ENCODE measurements at regions not wholly inside any gene's neighbourhood (a gene's known extent, or its start where the extent isn't known, plus 50 kb on each side); places are given as distances from the start of the nearest gene placed in this dataset.

DNA sequence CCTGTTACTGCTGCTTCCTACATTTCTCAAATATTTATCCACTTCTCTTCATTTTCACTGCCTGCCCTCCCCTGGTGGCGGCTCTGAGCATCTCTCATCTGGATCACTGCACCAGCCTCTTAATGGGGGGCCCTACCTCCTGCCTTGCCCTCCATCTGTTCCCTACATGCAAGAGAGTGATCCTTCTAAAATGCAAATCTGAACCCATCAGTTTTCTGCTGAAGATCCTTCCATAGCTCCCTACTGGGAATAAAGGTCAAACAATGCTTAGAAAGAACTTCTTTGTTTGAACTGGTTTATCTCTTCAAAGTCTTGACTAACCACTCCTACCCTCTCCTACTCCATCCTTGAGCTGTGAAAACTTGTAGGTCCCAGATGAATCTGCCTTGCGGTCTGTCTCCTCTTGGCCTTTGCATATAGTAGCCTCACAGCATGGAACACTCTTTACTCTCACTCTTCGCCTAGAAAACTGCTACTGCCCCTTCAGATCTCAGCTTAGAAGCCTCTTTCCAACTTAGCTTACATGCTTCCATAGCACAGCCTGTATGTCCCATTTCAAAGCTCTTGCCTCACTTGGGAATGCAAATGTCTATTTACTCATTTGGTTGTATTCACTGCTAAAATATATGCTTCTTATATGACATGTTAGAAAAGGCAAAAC, 119.3 kb downstream of the QRSL1 start:
- H3K27me3 ChIP-seq (ENCODE audit: control insufficient read depth in 4 of 4, insufficient read depth in 4 of 4, low read length in 3 of 4): no peaks in the 10 kb centered on the region
- no peaks in the 10 kb centered on the region for H3K36me3 ChIP-seq (ENCODE audit: control insufficient read depth in 4 of 4, insufficient read depth in 3 of 4, low read depth in 1 of 4, low read length in 3 of 4)
- TF ChIP-seq RXRA (IDR thresholded peaks at IDR 0.05) (no peak), FOXA1 (IDR thresholded peaks at IDR 0.05) (no peak)
- TF ChIP-seq, protein P1, sequence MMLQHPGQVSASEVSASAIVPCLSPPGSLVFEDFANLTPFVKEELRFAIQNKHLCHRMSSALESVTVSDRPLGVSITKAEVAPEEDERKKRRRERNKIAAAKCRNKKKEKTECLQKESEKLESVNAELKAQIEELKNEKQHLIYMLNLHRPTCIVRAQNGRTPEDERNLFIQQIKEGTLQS (IDR thresholded peaks at IDR 0.05): no peak
- TF ChIP-seq, protein P2, sequence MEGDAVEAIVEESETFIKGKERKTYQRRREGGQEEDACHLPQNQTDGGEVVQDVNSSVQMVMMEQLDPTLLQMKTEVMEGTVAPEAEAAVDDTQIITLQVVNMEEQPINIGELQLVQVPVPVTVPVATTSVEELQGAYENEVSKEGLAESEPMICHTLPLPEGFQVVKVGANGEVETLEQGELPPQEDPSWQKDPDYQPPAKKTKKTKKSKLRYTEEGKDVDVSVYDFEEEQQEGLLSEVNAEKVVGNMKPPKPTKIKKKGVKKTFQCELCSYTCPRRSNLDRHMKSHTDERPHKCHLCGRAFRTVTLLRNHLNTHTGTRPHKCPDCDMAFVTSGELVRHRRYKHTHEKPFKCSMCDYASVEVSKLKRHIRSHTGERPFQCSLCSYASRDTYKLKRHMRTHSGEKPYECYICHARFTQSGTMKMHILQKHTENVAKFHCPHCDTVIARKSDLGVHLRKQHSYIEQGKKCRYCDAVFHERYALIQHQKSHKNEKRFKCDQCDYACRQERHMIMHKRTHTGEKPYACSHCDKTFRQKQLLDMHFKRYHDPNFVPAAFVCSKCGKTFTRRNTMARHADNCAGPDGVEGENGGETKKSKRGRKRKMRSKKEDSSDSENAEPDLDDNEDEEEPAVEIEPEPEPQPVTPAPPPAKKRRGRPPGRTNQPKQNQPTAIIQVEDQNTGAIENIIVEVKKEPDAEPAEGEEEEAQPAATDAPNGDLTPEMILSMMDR (IDR thresholded peaks at IDR 0.05; ENCODE audit: low read depth, low read length, missing input control): no peak
- no peak overlapping the region for H3K4me3 ChIP-seq (ENCODE audit: low read depth in 1 of 3, low read length in 3 of 3)
- no peaks in the 10 kb centered on the region for H3K9me3 ChIP-seq (ENCODE audit: control insufficient read depth in 4 of 4, low read length in 3 of 4)
- H3K9ac ChIP-seq (ENCODE audit: low read depth in 1 of 2, low read length in 2 of 2): no peak overlapping the region
- no peak overlapping the region for H3K27ac ChIP-seq (ENCODE audit: low read depth in 1 of 2, low read length in 2 of 2)
- 84% methylated on average over 3 of the region's 3 CpGs for WGBS
- DNase-seq (ENCODE audit: low spot score): no peak
- peaks cover 0 to 8% (median 3%) of the 10 kb centered on the region in 4 donors for H3K4me1 ChIP-seq (ENCODE audit: control insufficient read depth in 4 of 4, insufficient read depth in 4 of 4, low read length in 3 of 4)

DNA sequence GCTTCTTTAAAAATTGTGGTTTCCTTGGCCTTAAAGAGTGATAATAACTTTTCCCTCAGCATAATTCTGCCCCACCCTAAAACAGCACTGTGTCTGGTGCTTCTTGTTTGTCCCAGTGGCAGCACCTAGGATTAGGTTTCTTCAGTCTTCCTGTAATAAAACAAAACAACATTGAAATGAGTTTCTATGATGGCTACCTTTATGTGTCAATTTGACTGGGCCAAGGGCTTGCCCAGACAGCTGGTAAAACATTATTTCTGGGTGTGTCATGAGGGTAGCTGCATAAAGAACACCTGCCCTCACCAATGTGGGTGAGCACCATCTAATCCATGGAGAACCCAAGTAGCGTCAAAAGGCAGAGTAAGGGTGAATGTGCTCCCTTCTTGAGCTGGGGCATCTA, 117.8 kb downstream of the QRSL1 start:
- no peak for DNase-seq (ENCODE audit: low spot score)
- Histone ChIP-seq H3K36me3 (ENCODE audit: control insufficient read depth in 4 of 4, insufficient read depth in 3 of 4, low read depth in 1 of 4, low read length in 3 of 4) (no peaks in the 10 kb centered on the region), H3K9me3 (ENCODE audit: control insufficient read depth in 4 of 4, low read length in 3 of 4) (no peaks in the 10 kb centered on the region), H3K4me1 (ENCODE audit: control insufficient read depth in 4 of 4, insufficient read depth in 4 of 4, low read length in 3 of 4) (peaks cover 0 to 8% (median 3%) of the 10 kb centered on the region in 4 donors), H3K27ac (ENCODE audit: low read depth in 1 of 2, low read length in 2 of 2) (no peak overlapping the region), H3K27me3 (ENCODE audit: control insufficient read depth in 4 of 4, insufficient read depth in 4 of 4, low read length in 3 of 4) (no peaks in the 10 kb centered on the region), H3K4me3 (ENCODE audit: low read depth in 1 of 3, low read length in 3 of 3) (no peak overlapping the region), H3K9ac (ENCODE audit: low read depth in 1 of 2, low read length in 2 of 2) (no peak overlapping the region)
- TF ChIP-seq, protein P1 (IDR thresholded peaks at IDR 0.05): no peak
- TF ChIP-seq HNF4A (conservative IDR thresholded peaks at IDR 0.05) (no peak), GABPA (IDR thresholded peaks at IDR 0.05 in 1 of 2, conservative IDR thresholded peaks at IDR 0.05 in 1 of 2) (no peak), SP1 (IDR thresholded peaks at IDR 0.05) (no peak), JUND (IDR thresholded peaks at IDR 0.05) (no peak)
- TF ChIP-seq, protein P3, sequence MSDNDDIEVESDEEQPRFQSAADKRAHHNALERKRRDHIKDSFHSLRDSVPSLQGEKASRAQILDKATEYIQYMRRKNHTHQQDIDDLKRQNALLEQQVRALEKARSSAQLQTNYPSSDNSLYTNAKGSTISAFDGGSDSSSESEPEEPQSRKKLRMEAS (IDR thresholded peaks at IDR 0.05): no peak
- TF ChIP-seq, protein P4, sequence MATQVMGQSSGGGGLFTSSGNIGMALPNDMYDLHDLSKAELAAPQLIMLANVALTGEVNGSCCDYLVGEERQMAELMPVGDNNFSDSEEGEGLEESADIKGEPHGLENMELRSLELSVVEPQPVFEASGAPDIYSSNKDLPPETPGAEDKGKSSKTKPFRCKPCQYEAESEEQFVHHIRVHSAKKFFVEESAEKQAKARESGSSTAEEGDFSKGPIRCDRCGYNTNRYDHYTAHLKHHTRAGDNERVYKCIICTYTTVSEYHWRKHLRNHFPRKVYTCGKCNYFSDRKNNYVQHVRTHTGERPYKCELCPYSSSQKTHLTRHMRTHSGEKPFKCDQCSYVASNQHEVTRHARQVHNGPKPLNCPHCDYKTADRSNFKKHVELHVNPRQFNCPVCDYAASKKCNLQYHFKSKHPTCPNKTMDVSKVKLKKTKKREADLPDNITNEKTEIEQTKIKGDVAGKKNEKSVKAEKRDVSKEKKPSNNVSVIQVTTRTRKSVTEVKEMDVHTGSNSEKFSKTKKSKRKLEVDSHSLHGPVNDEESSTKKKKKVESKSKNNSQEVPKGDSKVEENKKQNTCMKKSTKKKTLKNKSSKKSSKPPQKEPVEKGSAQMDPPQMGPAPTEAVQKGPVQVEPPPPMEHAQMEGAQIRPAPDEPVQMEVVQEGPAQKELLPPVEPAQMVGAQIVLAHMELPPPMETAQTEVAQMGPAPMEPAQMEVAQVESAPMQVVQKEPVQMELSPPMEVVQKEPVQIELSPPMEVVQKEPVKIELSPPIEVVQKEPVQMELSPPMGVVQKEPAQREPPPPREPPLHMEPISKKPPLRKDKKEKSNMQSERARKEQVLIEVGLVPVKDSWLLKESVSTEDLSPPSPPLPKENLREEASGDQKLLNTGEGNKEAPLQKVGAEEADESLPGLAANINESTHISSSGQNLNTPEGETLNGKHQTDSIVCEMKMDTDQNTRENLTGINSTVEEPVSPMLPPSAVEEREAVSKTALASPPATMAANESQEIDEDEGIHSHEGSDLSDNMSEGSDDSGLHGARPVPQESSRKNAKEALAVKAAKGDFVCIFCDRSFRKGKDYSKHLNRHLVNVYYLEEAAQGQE (IDR thresholded peaks at IDR 0.05): no peak
- TF ChIP-seq, protein P5, sequence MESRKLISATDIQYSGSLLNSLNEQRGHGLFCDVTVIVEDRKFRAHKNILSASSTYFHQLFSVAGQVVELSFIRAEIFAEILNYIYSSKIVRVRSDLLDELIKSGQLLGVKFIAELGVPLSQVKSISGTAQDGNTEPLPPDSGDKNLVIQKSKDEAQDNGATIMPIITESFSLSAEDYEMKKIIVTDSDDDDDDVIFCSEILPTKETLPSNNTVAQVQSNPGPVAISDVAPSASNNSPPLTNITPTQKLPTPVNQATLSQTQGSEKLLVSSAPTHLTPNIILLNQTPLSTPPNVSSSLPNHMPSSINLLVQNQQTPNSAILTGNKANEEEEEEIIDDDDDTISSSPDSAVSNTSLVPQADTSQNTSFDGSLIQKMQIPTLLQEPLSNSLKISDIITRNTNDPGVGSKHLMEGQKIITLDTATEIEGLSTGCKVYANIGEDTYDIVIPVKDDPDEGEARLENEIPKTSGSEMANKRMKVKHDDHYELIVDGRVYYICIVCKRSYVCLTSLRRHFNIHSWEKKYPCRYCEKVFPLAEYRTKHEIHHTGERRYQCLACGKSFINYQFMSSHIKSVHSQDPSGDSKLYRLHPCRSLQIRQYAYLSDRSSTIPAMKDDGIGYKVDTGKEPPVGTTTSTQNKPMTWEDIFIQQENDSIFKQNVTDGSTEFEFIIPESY (IDR thresholded peaks at IDR 0.05): no peak
- WGBS: 94% methylated on average over 1 of the region's 1 CpG
